ENCODE measurements at regions not wholly inside any gene's neighbourhood (a gene's known extent, or its start where the extent isn't known, plus 50 kb on each side); places are given as distances from the start of the nearest gene placed in this dataset.

DNA sequence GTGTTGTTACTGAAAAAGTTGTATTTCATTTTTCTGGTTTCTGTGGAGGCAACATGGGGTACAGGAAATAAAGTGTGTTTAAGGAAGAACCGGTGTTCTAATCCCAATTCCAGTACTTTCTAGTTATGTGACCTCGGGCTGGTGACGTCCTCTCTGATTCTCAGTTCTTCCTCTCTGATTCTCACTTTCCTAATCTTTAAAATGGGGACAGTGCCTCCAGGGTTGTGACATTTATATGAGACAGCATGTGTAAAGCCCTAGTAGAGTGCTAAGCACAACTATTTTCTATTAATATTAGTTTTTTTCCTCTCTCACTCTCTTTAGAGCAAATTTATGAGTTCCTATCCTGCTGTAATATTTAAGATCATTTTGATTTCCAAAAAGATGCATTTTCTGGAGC, 50.9 kb upstream of the PTPDC1 start:
- H4K20me1 ChIP-seq (ENCODE audit: control insufficient read depth, extremely low read depth, insufficient read depth, low read length) = no peaks in the 10 kb centered on the region
- H3K27ac ChIP-seq (ENCODE audit: insufficient read depth, low read length) = no peak overlapping the region
- H3K4me2 ChIP-seq (ENCODE audit: extremely low read depth, insufficient read depth, low read length) = no peak overlapping the region
- H3K27me3 ChIP-seq (ENCODE audit: control insufficient read depth, insufficient read depth, low read length) = no peaks in the 10 kb centered on the region
- DNase-seq (ENCODE audit: low read depth in 2 of 2) = no peak
- no peaks in the 10 kb centered on the region for H3K4me1 ChIP-seq (ENCODE audit: control insufficient read depth, extremely low read depth, insufficient read depth, low read length)
- no peak overlapping the region for H3K4me3 ChIP-seq (replicated peaks in 1 of 4; ENCODE audit: control extremely low read depth in 1 of 4, insufficient read depth in 1 of 4, low read depth in 3 of 4, low read length in 4 of 4)
- no peaks in the 10 kb centered on the region for H3K9me3 ChIP-seq (ENCODE audit: control insufficient read depth, insufficient read depth, low read depth, low read length)
- H3K36me3 ChIP-seq (ENCODE audit: control insufficient read depth, insufficient read depth, low read length) = no peaks in the 10 kb centered on the region
- no peak overlapping the region for H2AFZ ChIP-seq (ENCODE audit: low read length)
- no peak overlapping the region for H3K9ac ChIP-seq (ENCODE audit: insufficient read depth, low read length)
- TF ChIP-seq CTCF (conservative IDR thresholded peaks at IDR 0.05 in 1 of 2, IDR thresholded peaks at IDR 0.05 in 1 of 2; ENCODE audit: low read depth in 1 of 2, low read length in 2 of 2) (no peak), EZH2 (IDR thresholded peaks at IDR 0.05; ENCODE audit: low read length, missing control alignments) (no peak)
- no peaks in the 10 kb centered on the region for H3K79me2 ChIP-seq (ENCODE audit: control insufficient read depth, insufficient read depth, low read length)

GRCh38 chr9:94031946-94032345, 52.3 kb upstream of the PTPDC1 start:
- Histone ChIP-seq H3K27ac (ENCODE audit: insufficient read depth, low read length) (no peak overlapping the region), H3K9ac (ENCODE audit: insufficient read depth, low read length) (no peak overlapping the region), H3K4me1 (ENCODE audit: control insufficient read depth, extremely low read depth, insufficient read depth, low read length) (no peaks in the 10 kb centered on the region), H3K9me3 (ENCODE audit: control insufficient read depth, insufficient read depth, low read depth, low read length) (no peaks in the 10 kb centered on the region), H3K4me2 (ENCODE audit: extremely low read depth, insufficient read depth, low read length) (no peak overlapping the region), H3K79me2 (ENCODE audit: control insufficient read depth, insufficient read depth, low read length) (no peaks in the 10 kb centered on the region), H2AFZ (ENCODE audit: low read length) (no peak overlapping the region), H3K27me3 (ENCODE audit: control insufficient read depth, insufficient read depth, low read length) (no peaks in the 10 kb centered on the region), H4K20me1 (ENCODE audit: control insufficient read depth, extremely low read depth, insufficient read depth, low read length) (no peaks in the 10 kb centered on the region), H3K36me3 (ENCODE audit: control insufficient read depth, insufficient read depth, low read length) (no peaks in the 10 kb centered on the region), H3K4me3 (replicated peaks in 1 of 4; ENCODE audit: control extremely low read depth in 1 of 4, insufficient read depth in 1 of 4, low read depth in 3 of 4, low read length in 4 of 4) (peak overlapping the region in 2 of 4 experiments; percentile 76 to 85)
- peak in 1 of 2 donors; percentile 84 for DNase-seq (ENCODE audit: low read depth in 2 of 2)
- TF ChIP-seq EZH2 (IDR thresholded peaks at IDR 0.05; ENCODE audit: low read length, missing control alignments) = no peak
- no peak for TF ChIP-seq CTCF (conservative IDR thresholded peaks at IDR 0.05 in 1 of 2, IDR thresholded peaks at IDR 0.05 in 1 of 2; ENCODE audit: low read depth in 1 of 2, low read length in 2 of 2)

DNA sequence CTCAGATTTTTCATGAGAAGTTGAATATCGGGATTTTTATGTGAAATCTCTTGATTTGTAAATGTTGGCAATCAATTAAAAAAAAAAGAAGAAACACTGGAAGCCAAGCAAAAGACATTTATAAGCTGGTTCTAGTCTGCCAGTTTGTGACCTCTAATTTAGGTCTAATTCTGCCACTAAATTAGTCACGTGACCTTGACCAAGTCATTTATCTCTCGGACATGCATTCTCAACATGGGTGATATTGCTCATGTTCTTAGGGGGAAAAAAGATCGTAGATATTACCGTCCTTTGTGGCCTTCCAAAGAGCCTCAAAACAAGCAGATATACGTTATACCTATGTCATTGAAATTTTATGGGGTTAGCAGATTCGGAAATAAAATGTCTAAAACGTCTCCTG, 52.9 kb upstream of the PTPDC1 start:
- Histone ChIP-seq H3K27me3 (ENCODE audit: control insufficient read depth, insufficient read depth, low read length) (no peaks in the 10 kb centered on the region), H4K20me1 (ENCODE audit: control insufficient read depth, extremely low read depth, insufficient read depth, low read length) (no peaks in the 10 kb centered on the region), H3K9me3 (ENCODE audit: control insufficient read depth, insufficient read depth, low read depth, low read length) (no peaks in the 10 kb centered on the region), H2AFZ (ENCODE audit: low read length) (peak overlapping the region; percentile 89), H3K79me2 (ENCODE audit: control insufficient read depth, insufficient read depth, low read length) (no peaks in the 10 kb centered on the region), H3K9ac (ENCODE audit: insufficient read depth, low read length) (peak overlapping the region; percentile 85), H3K4me2 (ENCODE audit: extremely low read depth, insufficient read depth, low read length) (peak overlapping the region; percentile 84), H3K36me3 (ENCODE audit: control insufficient read depth, insufficient read depth, low read length) (no peaks in the 10 kb centered on the region), H3K4me1 (ENCODE audit: control insufficient read depth, extremely low read depth, insufficient read depth, low read length) (no peaks in the 10 kb centered on the region), H3K4me3 (replicated peaks in 1 of 4; ENCODE audit: control extremely low read depth in 1 of 4, insufficient read depth in 1 of 4, low read depth in 3 of 4, low read length in 4 of 4) (peak overlapping the region; percentile 76 to 88 (median 86)), H3K27ac (ENCODE audit: insufficient read depth, low read length) (peak overlapping the region; percentile 85)
- DNase-seq (ENCODE audit: low read depth in 2 of 2) = peak; percentile 12 to 14
- TF ChIP-seq CTCF (conservative IDR thresholded peaks at IDR 0.05 in 1 of 2, IDR thresholded peaks at IDR 0.05 in 1 of 2; ENCODE audit: low read depth in 1 of 2, low read length in 2 of 2) = no peak
- TF ChIP-seq EZH2 (IDR thresholded peaks at IDR 0.05; ENCODE audit: low read length, missing control alignments) = no peak
